IMR-90 (cell line): ENCODE measurements at regions not wholly inside any gene's neighbourhood (a gene's known extent, or its start where the extent isn't known, plus 50 kb on each side); places are given as distances from the start of the nearest gene placed in this dataset.

Experiments
- ATAC-seq: fragments of 200-7000 bp; cut with Tn5 transposase; 2 replicates; pipeline ENCODE4 v1.9.1; 2020; ENCODE audit warnings: low read depth, mild to moderate bottlenecking, moderate library complexity
- BruUV-seq: library from RNA; stranded (reverse); fragments of 400-500 nt; replicated peaks from 2 replicates; lab custom pipeline; 2021; lab: Mats Ljungman, UMichigan
- CTCF ChIA-PET: fragments of 300-600 bp; formaldehyde crosslinking; extraction: SDS; loops from one replicate; lab custom pipeline; 2021; ENCODE audit warnings: antibody characterized with exemption; lab: Yijun Ruan, JAX
- POLR2A ChIA-PET: fragments of 300-600 bp; sonication (Branson Sonifier 250); formaldehyde crosslinking; loops from one replicate; lab custom pipeline; 2022; ENCODE audit warnings: antibody characterized with exemption; ENCODE audit not compliant: unreplicated experiment; lab: Charles Lee
- DNase-seq: peaks from one replicate; pipeline ENCODE4 v3.0.0; 2013
- H2AFZ ChIP-seq: replicated peaks from 2 replicates; pipeline ENCODE3; 2013; ENCODE audit warnings: low read length, mild to moderate bottlenecking; ENCODE audit not compliant: poor library complexity
- H2AK5ac ChIP-seq: 2 replicates; pipeline ENCODE4 v1.6.1; 2013; ENCODE audit warnings: low read depth, low read length, inconsistent platforms
- H2AK9ac ChIP-seq: replicated peaks from 2 replicates; pipeline ENCODE3; 2013; ENCODE audit warnings: mild to moderate bottlenecking, low read depth, low read length, moderate library complexity; ENCODE audit not compliant: poor library complexity
- H2BK120ac ChIP-seq: 2 replicates; pipeline ENCODE4 v1.6.1; 2013; ENCODE audit warnings: low read depth, low read length, inconsistent platforms
- H2BK15ac ChIP-seq: 3 replicates; pipeline ENCODE4 v1.6.1; 2013; ENCODE audit warnings: low read depth, low read length, inconsistent platforms
- H2BK20ac ChIP-seq: 2 replicates; pipeline ENCODE4 v1.6.1; 2013; ENCODE audit warnings: low read depth, mild to moderate bottlenecking, inconsistent platforms, low read length, moderate library complexity
- H2BK5ac ChIP-seq: 2 replicates; pipeline ENCODE4 v1.6.1; 2013; ENCODE audit warnings: mild to moderate bottlenecking, low read depth, low read length, inconsistent platforms; ENCODE audit not compliant: poor library complexity, severe bottlenecking
- H3K14ac ChIP-seq: replicated peaks from 2 replicates; pipeline ENCODE4 v1.6.1; 2013; ENCODE audit warnings: low read depth, low read length, inconsistent platforms
- H3K18ac ChIP-seq: 2 replicates; pipeline ENCODE4 v1.6.1; 2013; ENCODE audit warnings: low read depth, low read length, control low read depth
- H3K23ac ChIP-seq: 2 replicates; pipeline ENCODE4 v1.6.1; 2013; ENCODE audit warnings: low read depth, low read length, inconsistent platforms
- H3K27ac ChIP-seq: 2 replicates; pipeline ENCODE4 v1.5.1; 2013; ENCODE audit warnings: mild to moderate bottlenecking, control low read depth, low read length; ENCODE audit not compliant: insufficient read depth
- H3K27me3 ChIP-seq: 2 replicates; pipeline ENCODE4 v1.6.1; 2013; ENCODE audit warnings: low read length; ENCODE audit not compliant: control insufficient read depth, insufficient read depth
- H3K36me3 ChIP-seq: 2 replicates; pipeline ENCODE4 v1.6.1; 2013; ENCODE audit warnings: low read length, mixed read lengths; ENCODE audit not compliant: control insufficient read depth, insufficient read depth
- H3K4ac ChIP-seq: 2 replicates; pipeline ENCODE4 v1.6.1; 2013; ENCODE audit warnings: low read depth, low read length, inconsistent platforms
- H3K4me1 ChIP-seq: 2 replicates; pipeline ENCODE4 v1.6.1; 2013; ENCODE audit warnings: low read length, mixed read lengths; ENCODE audit not compliant: control insufficient read depth, insufficient read depth
- H3K4me2 ChIP-seq: 2 replicates; pipeline ENCODE4 v1.6.1; 2013; ENCODE audit warnings: low read depth, mild to moderate bottlenecking, control low read depth, low read length, moderate library complexity
- H3K4me3 ChIP-seq: 2 replicates; pipeline ENCODE4 v1.5.1; 2013; ENCODE audit warnings: low read depth, mild to moderate bottlenecking, control low read depth, low read length, moderate library complexity; ENCODE audit not compliant: insufficient read depth
- H3K56ac ChIP-seq: 2 replicates; pipeline ENCODE4 v1.6.1; 2013; ENCODE audit warnings: low read length, inconsistent platforms; ENCODE audit not compliant: insufficient read depth; ENCODE audit errors: extremely low read depth
- H3K79me1 ChIP-seq, 2 experiments: 2 replicates each; pipeline ENCODE4 v1.6.1; 2013; ENCODE audit warnings: low read length in 2 of 2, inconsistent platforms in 1 of 2, low read depth in 1 of 2
- H3K9ac ChIP-seq: 2 replicates; pipeline ENCODE4 v1.6.1; 2013; ENCODE audit warnings: low read depth, low read length, control low read depth
- H3K9me1 ChIP-seq: 2 replicates; pipeline ENCODE4 v1.6.1; 2013; ENCODE audit warnings: low read length, inconsistent platforms; ENCODE audit not compliant: insufficient read depth
- H3K9me3 ChIP-seq: 2 replicates; pipeline ENCODE4 v1.6.1; 2013; ENCODE audit warnings: low read length; ENCODE audit not compliant: control insufficient read depth, insufficient read depth
- H4K20me1 ChIP-seq: 2 replicates; pipeline ENCODE4 v1.6.1; 2013; ENCODE audit warnings: low read length, inconsistent platforms; ENCODE audit not compliant: insufficient read depth
- H4K5ac ChIP-seq: 2 replicates; pipeline ENCODE4 v1.6.1; 2013; ENCODE audit warnings: mild to moderate bottlenecking, low read depth, low read length, control low read depth
- H4K8ac ChIP-seq, 2 experiments: 2 replicates each; pipeline ENCODE4 v1.6.1; 2013; ENCODE audit warnings: low read depth in 2 of 2, low read length in 2 of 2, control low read depth in 1 of 2, inconsistent platforms in 1 of 2
- H4K91ac ChIP-seq: 2 replicates; pipeline ENCODE4 v1.6.1; 2013; ENCODE audit warnings: low read depth, low read length, inconsistent platforms; ENCODE audit not compliant: insufficient read depth
- BHLHE40 ChIP-seq: fragments of 150-350 bp; IDR thresholded peaks from 2 replicates; pipeline ENCODE4 v1.6.1; 2016; ENCODE audit warnings: mild to moderate bottlenecking, low read depth, low read length
- CEBPB ChIP-seq: IDR thresholded peaks from 2 replicates; pipeline ENCODE4 v1.6.1; 2012; ENCODE audit warnings: low read depth, low read length, improper control_type of control experiment
- MAFK ChIP-seq: IDR thresholded peaks from 2 replicates; pipeline ENCODE4 v1.6.1; 2012; ENCODE audit warnings: low read depth, low read length, improper control_type of control experiment
- NFE2L2 ChIP-seq: fragments of 150-350 bp; IDR thresholded peaks from 2 replicates; pipeline ENCODE4 v1.6.1; 2016; ENCODE audit warnings: low read depth, mild to moderate bottlenecking, low read length
- RCOR1 ChIP-seq: IDR thresholded peaks from 2 replicates; pipeline ENCODE4 v1.6.1; 2012; ENCODE audit warnings: mild to moderate bottlenecking, low read length, improper control_type of control experiment; ENCODE audit not compliant: insufficient replicate concordance
- RFX5 ChIP-seq: IDR thresholded peaks from 2 replicates; pipeline ENCODE4 v1.8.0; 2012; ENCODE audit warnings: low read depth, mild to moderate bottlenecking, low read length, moderate library complexity
- WGBS, 2 experiments: methylation state at CpG; one replicate each; pipeline versions ENCODE4 v1.1.5 to v1.1.7; 2013; ENCODE audit warnings: missing lambda C conversion rate in 2 of 2; ENCODE audit not compliant: insufficient read length in 1 of 2; ENCODE audit errors: extremely low coverage in 2 of 2; 5-methylcytosine and 5-hydroxymethylcytosine counted together
- dilution Hi-C: fragments of 300-500 bp; cut with HindIII; formaldehyde crosslinking; loops from one replicate; pipeline ENCODE4 v1.14.3; 2018; ENCODE audit warnings: low sequenced_read_pairs; ENCODE audit not compliant: unreplicated experiment
- in situ Hi-C: fragments of 300-500 bp; cut with MboI; formaldehyde crosslinking; loops from 3 replicates; pipeline ENCODE4 v1.14.3; 2019; ENCODE audit warnings: low sequenced_read_pairs, inconsistent platforms, mixed read lengths
- intact Hi-C: fragments of 100-400 bp; cut with micrococcal nuclease; formaldehyde crosslinking; loops from 2 replicates; pipeline ENCODE4 v1.10.0; 2022

GRCh38 chr21:35703704-35704103, 356.6 kb downstream of the SETD4 start:
- DNase-seq (no peak), ATAC-seq (no peak)
- Histone ChIP-seq H2AK5ac (no peak overlapping the region), H3K9me1 (no peaks in the 10 kb centered on the region), H2BK20ac (no peak overlapping the region), H4K5ac (no peak overlapping the region), H3K56ac (no peak overlapping the region), H3K4me3 (no peak overlapping the region), H2AFZ (no peak overlapping the region), H3K27ac (no peak overlapping the region), H3K4ac (no peak overlapping the region), H3K9me3 (no peaks in the 10 kb centered on the region), H2AK9ac (no peak overlapping the region), H3K14ac (no peak overlapping the region), H3K4me1 (no peaks in the 10 kb centered on the region), H2BK15ac (no peak overlapping the region), H3K4me2 (no peak overlapping the region), H3K79me1 (no peaks in the 10 kb centered on the region), H4K91ac (no peak overlapping the region), H2BK120ac (no peak overlapping the region), H3K23ac (no peak overlapping the region), H3K18ac (no peak overlapping the region), H2BK5ac (no peak overlapping the region), H4K8ac (no peak overlapping the region), H3K36me3 (no peaks in the 10 kb centered on the region), H3K27me3 (peaks cover 21% of the 10 kb centered on the region), H4K20me1 (no peaks in the 10 kb centered on the region), H3K9ac (no peak overlapping the region)
- no CpG with 5 or more reads among the region's 1 CpG for WGBS, 2 experiments
- TF ChIP-seq RCOR1 = no peak
- TF ChIP-seq CEBPB = no peak
- no peak for TF ChIP-seq NFE2L2
- TF ChIP-seq BHLHE40 = no peak
- TF ChIP-seq MAFK = peak; percentile 95
- no peak for TF ChIP-seq RFX5
- dilution Hi-C loops (no loop called here), intact Hi-C loops (no loop called here), in situ Hi-C loops (no loop called here)
- CTCF ChIA-PET = no interaction called here
- no TSS peak for BruUV-seq
- POLR2A ChIA-PET = interaction anchor here (0.8 kb wide), 1 partner anchor 16 kb away, joined by 16 read pairs; no protein-coding TSS in a partner anchor
